ENCODE measurements at regions not wholly inside any gene's neighbourhood (a gene's known extent, or its start where the extent isn't known, plus 50 kb on each side); places are given as distances from the start of the nearest gene placed in this dataset.

DNA sequence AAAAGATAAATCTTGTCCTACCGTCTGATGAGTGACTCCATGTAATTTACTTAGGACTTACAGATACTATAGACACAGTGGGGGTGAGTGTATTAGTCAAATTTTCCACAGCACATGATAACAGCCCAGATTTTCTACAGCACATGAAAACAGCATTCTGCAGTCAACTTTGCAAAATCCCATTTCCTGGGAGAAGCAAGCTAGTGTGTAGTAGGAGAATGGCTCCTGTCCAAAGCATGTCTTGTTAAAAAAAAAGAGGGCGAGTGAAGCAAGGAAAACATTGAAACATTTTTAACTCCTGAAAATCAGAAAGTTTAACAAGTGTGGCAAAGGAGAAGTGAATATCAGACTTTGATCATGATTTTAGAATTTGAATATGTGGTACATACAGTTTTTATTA lies 817.8 kb upstream of the FAM98A start:
- ATAC-seq (no peak), DNase-seq (no peak)
- TF ChIP-seq CTCF (conservative IDR thresholded peaks at IDR 0.05; ENCODE audit: low read depth, low read length) (no peak), EZH2phosphoT487 (IDR thresholded peaks at IDR 0.05; ENCODE audit: borderline replicate concordance, low read length) (no peak), EZH2 (IDR thresholded peaks at IDR 0.05; ENCODE audit: low read length, unreplicated experiment) (no peak)
- intact Hi-C loops (cut with micrococcal nuclease): no loop called here
- H3K27me3 ChIP-seq (ENCODE audit: low read length): no peaks in the 10 kb centered on the region
- no peak overlapping the region for H3K27ac ChIP-seq (ENCODE audit: low read length)
- POLR2A ChIA-PET (ENCODE audit: unreplicated experiment): no interaction called here
- BruUV-seq (replicated peaks): no TSS peak
- H3K9me3 ChIP-seq (ENCODE audit: low read length): 0 out of 2 replicates have a peak, but pooled peaks cover 3% of the 10 kb centered on the region
- no peaks in the 10 kb centered on the region for H3K9me2 ChIP-seq (replicated peaks; ENCODE audit: low read length)
- no peaks in the 10 kb centered on the region for H3K4me1 ChIP-seq (ENCODE audit: insufficient read depth, low read length)
- no peaks in the 10 kb centered on the region for H4K20me1 ChIP-seq (ENCODE audit: low read length)
- no peak overlapping the region for H2AFZ ChIP-seq (ENCODE audit: low read length)
- no peaks in the 10 kb centered on the region for H3K36me3 ChIP-seq (ENCODE audit: low read depth, low read length)
- no peak overlapping the region for H3K4me2 ChIP-seq (ENCODE audit: low read length)
- no peak overlapping the region for H3K9ac ChIP-seq (ENCODE audit: low read length)
- H3F3A ChIP-seq (ENCODE audit: low read length, unreplicated experiment): no peaks in the 10 kb centered on the region
- no peak overlapping the region for H3K4me3 ChIP-seq (ENCODE audit: low read length)
- CTCF ChIA-PET: no interaction called here
- H3K79me2 ChIP-seq (ENCODE audit: low read length): no peaks in the 10 kb centered on the region

DNA sequence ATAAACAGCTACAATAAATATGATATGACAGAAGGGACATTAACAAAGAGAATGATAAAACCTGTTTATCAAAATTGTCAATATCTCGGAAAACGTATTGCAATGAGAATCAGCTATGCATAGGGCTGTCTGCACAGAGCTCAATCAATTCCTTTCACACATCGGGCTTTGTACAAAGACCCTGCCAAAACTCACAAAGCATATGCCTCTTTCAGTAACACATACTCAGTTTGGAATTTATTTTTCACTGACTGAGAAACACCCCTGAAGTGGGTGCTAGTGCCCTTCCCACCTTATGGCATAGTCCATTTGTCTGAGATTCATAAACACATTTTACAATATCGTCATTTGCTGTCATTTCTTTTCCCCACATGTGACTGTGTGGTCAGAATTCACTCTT lies 815.8 kb upstream of the FAM98A start:
- CTCF ChIA-PET: no interaction called here
- Histone ChIP-seq H4K20me1 (ENCODE audit: low read length) (no peaks in the 10 kb centered on the region), H3K36me3 (ENCODE audit: low read depth, low read length) (no peaks in the 10 kb centered on the region), H3K9ac (ENCODE audit: low read length) (no peak overlapping the region), H3K4me2 (ENCODE audit: low read length) (no peak overlapping the region), H3K27me3 (ENCODE audit: low read length) (no peaks in the 10 kb centered on the region), H3K9me3 (ENCODE audit: low read length) (no peaks in the 10 kb centered on the region), H2AFZ (ENCODE audit: low read length) (no peak overlapping the region), H3K27ac (ENCODE audit: low read length) (no peak overlapping the region), H3F3A (ENCODE audit: low read length, unreplicated experiment) (no peaks in the 10 kb centered on the region), H3K9me2 (replicated peaks; ENCODE audit: low read length) (no peaks in the 10 kb centered on the region), H3K4me3 (ENCODE audit: low read length) (no peak overlapping the region), H3K79me2 (ENCODE audit: low read length) (no peaks in the 10 kb centered on the region), H3K4me1 (ENCODE audit: insufficient read depth, low read length) (no peaks in the 10 kb centered on the region)
- TF ChIP-seq EZH2phosphoT487 (IDR thresholded peaks at IDR 0.05; ENCODE audit: borderline replicate concordance, low read length): no peak
- no peak for TF ChIP-seq CTCF (conservative IDR thresholded peaks at IDR 0.05; ENCODE audit: low read depth, low read length)
- TF ChIP-seq EZH2 (IDR thresholded peaks at IDR 0.05; ENCODE audit: low read length, unreplicated experiment): no peak
- DNase-seq (no peak), ATAC-seq (no peak)
- POLR2A ChIA-PET (ENCODE audit: unreplicated experiment): no interaction called here
- BruUV-seq (replicated peaks): no TSS peak
- intact Hi-C loops (cut with micrococcal nuclease): no loop called here

GRCh38 chr2:34408100-34408499 lies 809.0 kb upstream of the FAM98A start:
- Histone ChIP-seq H2AFZ (ENCODE audit: low read length) (no peak overlapping the region), H4K20me1 (ENCODE audit: low read length) (no peaks in the 10 kb centered on the region), H3K79me2 (ENCODE audit: low read length) (no peaks in the 10 kb centered on the region), H3K4me2 (ENCODE audit: low read length) (no peak overlapping the region), H3K27ac (ENCODE audit: low read length) (no peak overlapping the region), H3K9me3 (ENCODE audit: low read length) (no peaks in the 10 kb centered on the region), H3K27me3 (ENCODE audit: low read length) (no peaks in the 10 kb centered on the region), H3K9ac (ENCODE audit: low read length) (no peak overlapping the region), H3K36me3 (ENCODE audit: low read depth, low read length) (no peaks in the 10 kb centered on the region), H3F3A (ENCODE audit: low read length, unreplicated experiment) (no peaks in the 10 kb centered on the region), H3K9me2 (replicated peaks; ENCODE audit: low read length) (no peaks in the 10 kb centered on the region), H3K4me3 (ENCODE audit: low read length) (no peak overlapping the region), H3K4me1 (ENCODE audit: insufficient read depth, low read length) (no peaks in the 10 kb centered on the region)
- no peak for TF ChIP-seq EZH2 (IDR thresholded peaks at IDR 0.05; ENCODE audit: low read length, unreplicated experiment)
- TF ChIP-seq CTCF (conservative IDR thresholded peaks at IDR 0.05; ENCODE audit: low read depth, low read length): no peak
- no peak for TF ChIP-seq EZH2phosphoT487 (IDR thresholded peaks at IDR 0.05; ENCODE audit: borderline replicate concordance, low read length)
- intact Hi-C loops (cut with micrococcal nuclease): no loop called here
- ATAC-seq: no peak
- ChIA-PET POLR2A (ENCODE audit: unreplicated experiment) (no interaction called here), CTCF (no interaction called here)
- no TSS peak for BruUV-seq (replicated peaks)
- no peak for DNase-seq
